ENCODE measurements at regions not wholly inside any gene's neighbourhood (a gene's known extent, or its start where the extent isn't known, plus 50 kb on each side); places are given as distances from the start of the nearest gene placed in this dataset.
"Not testable (repeated sequence)": the region's sequence is repeated elsewhere in the genome, so short reads cannot be mapped to it uniquely, and the experiment has no call there.

DNA sequence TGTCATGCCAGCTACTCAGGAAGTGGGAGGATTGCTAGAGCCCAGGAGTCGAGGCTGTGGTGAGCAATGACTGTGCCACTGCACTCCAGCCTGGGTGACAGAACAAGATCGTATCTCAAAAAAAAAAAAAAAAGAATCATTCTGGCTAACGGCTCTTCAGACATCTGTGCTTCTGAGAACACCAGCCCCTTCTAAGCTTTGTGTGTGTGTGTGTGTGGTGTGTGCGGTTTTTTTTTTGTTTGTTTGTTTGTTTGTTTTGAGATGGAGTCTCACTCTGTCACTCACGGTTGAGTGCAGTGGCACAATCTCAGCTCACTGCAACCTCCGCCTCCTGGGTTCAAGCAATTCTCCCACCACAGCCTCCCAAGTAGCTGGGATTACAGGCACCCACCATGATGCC, 79.4 kb upstream of the DRD5 start:
- not testable (repeated sequence) for DNase-seq (ENCODE audit: extremely low read depth in 1 of 2, low read depth in 1 of 2)

DNA sequence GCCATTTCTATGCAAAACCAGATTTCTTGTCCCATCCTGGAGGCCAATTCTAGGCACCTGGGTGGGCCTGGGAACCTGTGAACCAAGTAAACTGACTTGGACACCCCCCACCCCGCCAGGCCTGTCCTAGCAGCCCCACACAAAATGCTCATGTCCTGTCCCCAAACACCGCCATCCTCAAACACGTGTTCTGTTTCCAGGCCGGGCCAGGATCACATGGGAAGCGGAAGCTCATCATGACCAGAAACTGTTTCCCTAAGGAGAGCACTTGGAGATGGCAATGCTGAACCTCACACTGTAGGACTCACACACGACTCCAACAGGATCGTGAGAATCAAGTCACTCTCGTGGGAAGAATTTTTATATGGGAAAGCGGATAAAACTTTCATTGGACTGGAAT, 78.7 kb upstream of the DRD5 start:
- not testable (repeated sequence) for DNase-seq (ENCODE audit: extremely low read depth in 1 of 2, low read depth in 1 of 2)

DNA sequence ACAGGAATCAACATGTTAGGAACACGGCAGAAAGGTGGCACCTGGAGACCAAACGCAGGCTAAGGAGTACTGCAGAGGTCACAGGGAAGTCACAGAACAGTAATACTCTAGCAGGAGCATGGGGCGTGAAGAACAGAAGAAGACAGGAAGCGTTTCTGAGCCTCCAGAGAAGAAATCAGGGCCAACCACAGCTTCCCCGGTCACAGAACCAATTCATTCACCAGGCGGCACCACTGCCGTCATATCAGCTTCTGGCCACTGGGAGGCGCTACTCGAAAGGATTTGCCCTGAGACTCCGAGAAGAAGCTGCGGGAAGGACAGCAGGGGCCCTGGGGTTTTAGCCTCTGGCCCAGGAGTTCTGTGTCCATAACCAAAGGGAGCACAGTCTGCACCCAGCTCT, 78.0 kb upstream of the DRD5 start:
- DNase-seq (ENCODE audit: extremely low read depth in 1 of 2, low read depth in 1 of 2): peak; percentile 9 to 27

DNA sequence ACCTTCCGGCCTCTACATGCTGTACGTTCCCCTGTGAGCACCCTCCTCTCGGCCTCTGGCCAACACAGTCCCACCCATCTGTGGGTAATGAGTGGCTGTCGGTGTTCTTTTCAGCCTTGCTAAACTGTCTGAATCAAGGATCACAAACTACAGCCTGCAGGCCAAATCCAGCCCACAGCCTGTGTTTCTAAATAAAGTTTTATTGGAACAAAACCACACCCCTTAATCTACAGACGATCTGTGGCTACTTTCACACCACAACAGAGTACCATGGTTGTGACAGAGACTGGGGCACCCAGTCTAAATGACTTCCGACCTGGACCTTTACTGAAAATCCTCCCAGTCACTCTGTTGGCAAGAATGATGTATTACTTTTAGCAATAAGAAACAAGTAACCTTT, 77.3 kb upstream of the DRD5 start:
- DNase-seq (ENCODE audit: extremely low read depth in 1 of 2, low read depth in 1 of 2): not testable (repeated sequence)

DNA sequence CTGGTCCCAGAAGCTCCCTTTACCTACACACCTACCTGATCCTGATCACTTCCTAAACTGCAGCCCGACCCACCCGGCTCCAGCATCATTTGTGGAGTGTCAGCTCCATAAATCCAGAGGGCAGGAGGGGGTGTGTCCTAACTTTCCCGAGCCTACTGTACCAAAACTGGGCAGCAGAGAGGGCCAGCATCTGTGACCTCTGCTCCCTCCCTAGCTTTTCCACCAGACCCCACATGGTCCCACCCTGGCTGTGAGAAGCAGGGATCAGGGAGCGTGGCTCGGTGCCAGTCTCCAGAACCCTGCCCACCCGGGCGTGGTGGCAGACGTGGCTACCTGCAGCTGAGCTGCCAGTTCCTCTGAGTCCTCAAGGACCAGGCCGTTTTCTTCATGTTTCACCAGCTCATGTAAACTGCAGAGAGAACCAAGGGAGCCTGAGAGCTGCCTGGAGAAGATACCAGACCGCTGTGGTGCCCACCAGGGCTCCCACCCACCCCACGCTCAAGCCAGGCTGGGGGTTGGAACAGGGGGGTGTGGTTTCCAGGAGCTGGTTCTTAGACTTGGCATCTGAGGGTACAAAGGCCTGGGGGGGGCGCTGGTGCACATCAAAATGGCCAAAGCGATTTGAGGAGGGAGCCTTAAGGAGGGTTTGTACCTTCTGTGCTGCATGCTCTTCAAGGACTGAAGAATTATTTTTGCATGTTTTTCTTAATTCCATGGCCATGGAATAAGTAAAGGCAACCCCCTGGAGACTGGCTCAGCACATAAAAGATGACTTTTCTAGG, 76.7 kb upstream of the DRD5 start:
- DNase-seq (ENCODE audit: extremely low read depth in 1 of 2, low read depth in 1 of 2): no peak

DNA sequence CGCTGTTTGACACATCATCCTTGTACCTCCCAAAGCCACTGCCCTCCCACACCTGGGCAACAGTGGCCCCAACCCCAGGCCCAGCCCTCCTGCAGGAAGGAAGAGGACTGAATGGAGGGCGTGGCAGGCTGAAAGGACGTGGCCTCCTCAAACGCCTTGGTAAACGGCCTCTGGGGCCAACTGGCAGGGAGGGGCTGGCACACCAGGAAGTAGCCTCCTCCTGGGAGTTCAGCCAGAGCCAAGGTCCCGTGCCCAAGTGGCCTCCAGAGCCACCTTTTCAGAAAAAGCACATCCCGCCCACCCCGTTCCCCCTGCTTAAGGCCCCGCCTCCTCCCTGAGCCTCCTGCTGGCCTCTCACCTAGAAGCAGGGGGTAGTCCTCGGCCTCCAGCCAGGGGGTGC, 74.2 kb upstream of the DRD5 start:
- not testable (repeated sequence) for DNase-seq (ENCODE audit: extremely low read depth in 1 of 2, low read depth in 1 of 2)

DNA sequence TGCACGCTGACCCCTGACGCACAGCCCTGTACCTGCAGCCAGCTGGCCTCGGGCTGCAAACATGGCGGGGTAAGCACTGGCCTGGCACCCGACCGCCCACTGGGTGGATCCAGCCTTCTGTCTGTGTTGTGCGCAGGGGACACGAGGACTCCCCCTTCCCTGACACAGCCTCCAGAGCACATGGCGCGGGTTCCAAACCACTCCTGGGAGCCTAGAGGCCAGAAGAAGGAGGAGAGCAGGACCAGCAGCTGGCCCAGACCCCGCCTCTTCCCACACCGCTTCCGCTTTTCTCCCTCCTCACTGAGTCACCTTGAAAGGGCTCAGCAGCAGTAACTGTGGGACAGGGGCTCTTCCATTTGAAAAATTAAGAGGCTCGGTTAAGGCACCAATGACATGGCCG, 73.5 kb upstream of the DRD5 start:
- DNase-seq (ENCODE audit: extremely low read depth in 1 of 2, low read depth in 1 of 2): not testable (repeated sequence)

DNA sequence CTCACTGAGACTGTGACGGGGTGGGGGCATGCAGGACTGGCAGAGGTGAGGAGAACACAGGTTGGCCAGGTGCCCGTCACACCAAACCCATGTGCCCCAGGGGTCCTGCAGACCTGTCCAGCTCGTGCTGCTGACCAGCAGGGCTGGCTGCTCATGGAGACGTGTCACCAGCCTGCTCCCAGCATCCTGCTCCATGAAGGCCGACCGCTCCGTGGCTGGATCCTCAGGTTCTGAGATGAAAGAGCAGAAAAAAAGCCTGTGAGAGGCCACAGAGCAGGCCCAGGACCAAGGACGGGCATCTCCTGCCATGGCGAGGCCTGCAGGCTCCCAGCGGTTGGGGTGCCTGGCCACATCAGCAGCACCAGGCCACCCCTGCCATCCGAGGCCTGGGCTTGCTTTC, 71.7 kb upstream of the DRD5 start:
- no peak for DNase-seq (ENCODE audit: extremely low read depth in 1 of 2, low read depth in 1 of 2)

DNA sequence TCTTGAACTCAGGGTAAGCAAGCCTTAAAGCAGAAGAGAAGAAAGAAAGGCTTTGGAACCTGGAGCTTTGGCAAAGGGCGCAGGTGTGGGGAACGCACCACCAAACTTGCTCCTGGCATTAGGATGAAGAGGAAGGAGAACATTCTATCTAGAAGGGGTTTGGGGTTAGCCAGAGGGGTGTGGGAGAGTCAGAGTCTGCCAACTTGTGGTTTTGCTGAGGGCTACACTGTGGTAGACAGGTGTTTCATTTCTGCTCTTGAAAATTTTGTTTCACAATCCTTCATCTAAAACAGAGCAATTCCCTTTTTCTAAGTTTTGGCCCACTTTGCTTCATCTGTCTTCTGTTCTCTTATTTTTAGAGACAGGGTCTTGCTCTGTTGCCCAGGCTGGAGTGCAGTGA, 66.2 kb upstream of the DRD5 start:
- DNase-seq (ENCODE audit: extremely low read depth in 1 of 2, low read depth in 1 of 2): not testable (repeated sequence)

DNA sequence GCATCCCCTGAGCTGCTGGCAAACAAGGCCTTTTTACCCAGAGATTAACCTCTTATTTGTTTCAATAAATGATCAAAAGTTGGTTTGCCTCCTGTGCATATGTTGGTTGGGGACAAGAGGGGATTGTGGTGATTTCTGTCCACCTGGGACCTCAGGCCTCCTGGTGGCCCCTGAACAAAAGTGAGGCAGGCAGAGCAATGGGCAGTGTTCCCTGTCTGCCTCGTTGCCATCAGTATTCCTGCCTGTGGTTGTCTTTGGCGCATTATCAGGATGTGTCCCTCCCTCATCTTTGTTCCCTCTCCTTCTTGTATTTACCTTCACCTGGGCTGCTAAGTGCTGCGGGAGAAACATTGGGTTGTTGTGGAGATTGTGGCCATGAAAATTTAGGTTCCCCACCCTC, 65.3 kb upstream of the DRD5 start:
- no peak for DNase-seq (ENCODE audit: extremely low read depth in 1 of 2, low read depth in 1 of 2)

DNA sequence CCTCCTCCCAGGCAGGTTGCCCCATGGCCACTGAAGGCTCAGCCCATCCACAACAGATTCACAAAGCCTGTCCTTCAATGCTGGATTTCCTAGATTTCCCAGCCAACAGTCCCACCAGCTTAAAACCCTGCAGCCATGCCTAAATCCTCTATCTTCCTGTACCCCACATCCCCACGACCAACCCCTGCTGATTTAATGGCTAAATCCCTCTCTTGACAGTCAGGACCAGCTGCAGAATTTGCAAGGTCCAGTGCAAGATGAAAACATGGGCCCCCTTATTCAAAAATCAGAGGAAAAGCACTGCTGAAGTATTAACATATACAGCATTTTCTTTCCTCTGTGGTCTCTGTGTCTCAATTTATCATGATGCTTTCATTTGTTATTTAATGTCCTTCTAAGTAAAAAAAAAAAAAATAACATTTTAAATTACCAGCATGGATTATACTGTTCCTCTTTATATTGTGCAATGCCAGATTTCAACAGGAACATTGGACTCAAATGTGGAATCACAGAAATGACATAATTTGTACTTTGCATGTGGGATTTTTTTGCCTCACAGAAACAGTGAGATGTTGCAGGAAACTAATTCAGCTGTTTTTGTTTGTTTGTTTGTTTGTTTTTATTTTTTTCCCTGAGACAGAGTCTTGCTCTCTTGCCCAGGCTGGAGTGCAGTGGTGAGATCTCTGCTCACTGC, 63.0 kb upstream of the DRD5 start:
- DNase-seq (ENCODE audit: extremely low read depth in 1 of 2, low read depth in 1 of 2): not testable (repeated sequence)

DNA sequence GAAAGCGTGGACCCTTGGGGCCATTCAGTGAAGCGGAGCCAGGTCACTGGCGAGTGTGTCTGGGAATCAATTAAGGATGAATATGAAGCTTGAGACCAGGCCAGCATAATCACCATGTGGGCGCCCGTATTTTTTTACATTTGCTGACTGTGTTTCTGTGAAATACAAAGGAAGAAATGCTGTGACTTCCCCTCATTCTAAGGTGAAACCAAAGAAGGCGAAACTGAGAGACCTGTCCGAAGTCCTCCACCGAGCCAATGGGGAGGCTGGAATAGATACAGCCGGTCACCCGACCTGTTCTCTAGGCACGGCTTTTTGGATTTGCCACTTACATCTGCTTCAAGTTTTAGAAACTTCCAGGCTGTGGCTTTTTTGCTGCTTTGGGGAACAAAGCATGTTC, 59.3 kb upstream of the DRD5 start:
- DNase-seq (ENCODE audit: extremely low read depth in 1 of 2, low read depth in 1 of 2): not testable (repeated sequence)
